Neuronal stem cell (in vitro differentiated cells): ENCODE measurements at regions not wholly inside any gene's neighbourhood (a gene's known extent, or its start where the extent isn't known, plus 50 kb on each side); places are given as distances from the start of the nearest gene placed in this dataset.

Source experiments
- DNase-seq: peaks from one replicate; pipeline ENCODE4 v3.0.0-alpha.2; 2013; ENCODE audit warnings: low spot score
- H2AFZ ChIP-seq: one replicate; pipeline ENCODE4 v1.6.1; 2013; ENCODE audit warnings: mild to moderate bottlenecking, low read length, inconsistent platforms
- H2AK5ac ChIP-seq: 2 replicates; pipeline ENCODE4 v1.6.1; 2013; ENCODE audit warnings: low read depth, mild to moderate bottlenecking, inconsistent platforms, low read length, moderate library complexity, mixed read lengths
- H2BK120ac ChIP-seq: 2 replicates; pipeline ENCODE4 v1.6.1; 2013; ENCODE audit warnings: low read depth, mild to moderate bottlenecking, inconsistent platforms, low read length, moderate library complexity, mixed read lengths
- H2BK12ac ChIP-seq: one replicate; pipeline ENCODE4 v1.6.1; 2013; ENCODE audit warnings: low read length, inconsistent platforms
- H2BK15ac ChIP-seq: 2 replicates; pipeline ENCODE4 v1.6.1; 2013; ENCODE audit warnings: mild to moderate bottlenecking, low read length, inconsistent platforms, mixed read lengths
- H2BK5ac ChIP-seq: one replicate; pipeline ENCODE4 v1.6.1; 2013; ENCODE audit warnings: inconsistent platforms, mild to moderate bottlenecking, low read length, moderate library complexity
- H3K14ac ChIP-seq: one replicate; pipeline ENCODE4 v1.6.1; 2013; ENCODE audit warnings: low read length, inconsistent platforms
- H3K18ac ChIP-seq: 2 replicates; pipeline ENCODE4 v1.6.1; 2013; ENCODE audit warnings: low read length, inconsistent platforms
- H3K23ac ChIP-seq: 2 replicates; pipeline ENCODE4 v1.6.1; 2013; ENCODE audit warnings: low read depth, mild to moderate bottlenecking, mixed read lengths, low read length, inconsistent platforms; ENCODE audit not compliant: poor library complexity
- H3K27ac ChIP-seq: replicated peaks from 3 replicates; pipeline ENCODE4 v1.5.1; 2013; ENCODE audit warnings: low read length, inconsistent platforms
- H3K27me3 ChIP-seq, 3 experiments: 2 replicates each; pipeline ENCODE4 v1.6.1; 2013; ENCODE audit warnings: low read length in 3 of 3, mild to moderate bottlenecking in 2 of 3, inconsistent platforms in 1 of 3, low read depth in 1 of 3, mixed read lengths in 1 of 3, moderate library complexity in 1 of 3; ENCODE audit not compliant: control insufficient read depth in 3 of 3, insufficient read depth in 3 of 3
- H3K36me3 ChIP-seq, 2 donors: replicated peaks in 1 of 2; 2 replicates each; pipeline ENCODE4 v1.6.1; 2013; ENCODE audit warnings: low read length in 2 of 2; ENCODE audit not compliant: control insufficient read depth in 2 of 2, insufficient read depth in 2 of 2
- H3K4ac ChIP-seq: 2 replicates; pipeline ENCODE4 v1.6.1; 2013; ENCODE audit warnings: inconsistent platforms, mild to moderate bottlenecking, low read length, moderate library complexity
- H3K4me1 ChIP-seq, 2 donors: 1 replicate in 1 of 2; 2 replicates in 1 of 2; pipeline ENCODE4 v1.6.1; 2013; ENCODE audit warnings: low read length in 2 of 2, low read depth in 1 of 2; ENCODE audit not compliant: control insufficient read depth in 2 of 2, insufficient read depth in 1 of 2
- H3K4me2 ChIP-seq: one replicate; pipeline ENCODE4 v1.6.1; 2013; ENCODE audit warnings: mild to moderate bottlenecking, low read length, inconsistent platforms; ENCODE audit not compliant: insufficient read depth, poor library complexity, severe bottlenecking
- H3K4me3 ChIP-seq, 2 donors: 2 replicates each; pipeline ENCODE4 v1.5.1; 2013; ENCODE audit warnings: low read length in 2 of 2, mild to moderate bottlenecking in 2 of 2, inconsistent platforms in 1 of 2, moderate library complexity in 1 of 2
- H3K79me1 ChIP-seq: one replicate; pipeline ENCODE4 v1.6.1; 2013; ENCODE audit warnings: low read depth, mild to moderate bottlenecking, inconsistent platforms, low read length, moderate library complexity
- H3K9ac ChIP-seq: one replicate; pipeline ENCODE4 v1.6.1; 2013; ENCODE audit warnings: mild to moderate bottlenecking, low read depth, low read length, inconsistent platforms; ENCODE audit not compliant: poor library complexity
- H3K9me3 ChIP-seq, 2 donors: replicated peaks in 1 of 2; 2 replicates each; pipeline versions ENCODE3 to v1.6.1; 2013; ENCODE audit warnings: low read length in 2 of 2, mild to moderate bottlenecking in 2 of 2, inconsistent platforms in 1 of 2, low read depth in 1 of 2, mixed read lengths in 1 of 2, moderate library complexity in 1 of 2; ENCODE audit not compliant: control insufficient read depth in 2 of 2, insufficient read depth in 1 of 2
- H4K8ac ChIP-seq: one replicate; pipeline ENCODE4 v1.6.1; 2013; ENCODE audit warnings: low read depth, mild to moderate bottlenecking, inconsistent platforms, low read length, moderate library complexity
- H4K91ac ChIP-seq: one replicate; pipeline ENCODE4 v1.6.1; 2013; ENCODE audit warnings: low read length, low read depth, mild to moderate bottlenecking, inconsistent platforms; ENCODE audit not compliant: poor library complexity
- WGBS, 2 donors: extraction: QIAGEN DNeasy Blood & Tissue Kit; methylation state at CpG; one replicate each; pipeline ENCODE4 v1.1.7; 2013; ENCODE audit warnings: missing lambda C conversion rate in 2 of 2, mixed read lengths in 1 of 2; ENCODE audit not compliant: insufficient read length in 2 of 2, insufficient replicate concordance in 1 of 2; ENCODE audit errors: extremely low coverage in 2 of 2; 5-methylcytosine and 5-hydroxymethylcytosine counted together

GRCh38 chr2:753123-753522, 75.9 kb upstream of the TMEM18 start:
- Histone ChIP-seq H3K18ac (no peak overlapping the region), H2AK5ac (no peak overlapping the region), H3K9ac (no peak overlapping the region), H2BK120ac (no peak overlapping the region), H3K27ac (no peak overlapping the region), H3K23ac (no peak overlapping the region), H3K4me1 (peaks cover 0 to 3% of the 10 kb centered on the region in 2 donors), H3K4ac (no peak overlapping the region), H2BK5ac (no peak overlapping the region), H3K27me3 (no peaks in the 10 kb centered on the region), H3K4me2 (no peak overlapping the region), H2BK15ac (no peak overlapping the region), H4K8ac (no peak overlapping the region), H4K91ac (no peak overlapping the region), H3K4me3 (no peak overlapping the region), H2AFZ (no peak overlapping the region), H3K79me1 (no peaks in the 10 kb centered on the region), H2BK12ac (no peak overlapping the region), H3K9me3 (no peaks in the 10 kb centered on the region), H3K36me3 (peaks cover 0 to 5% of the 10 kb centered on the region in 2 donors), H3K14ac (no peak overlapping the region)
- WGBS, 2 donors: no CpG with 5 or more reads among the region's 7 CpGs
- DNase-seq: no peak

GRCh38 chr2:751474-751873, 74.3 kb upstream of the TMEM18 start:
- Histone ChIP-seq H3K18ac (no peak overlapping the region), H3K4me2 (no peak overlapping the region), H2AK5ac (no peak overlapping the region), H3K14ac (no peak overlapping the region), H3K9ac (no peak overlapping the region), H2BK5ac (no peak overlapping the region), H2BK12ac (no peak overlapping the region), H3K36me3 (peaks cover 5 to 12% of the 10 kb centered on the region in 2 donors), H3K4ac (no peak overlapping the region), H3K23ac (no peak overlapping the region), H4K8ac (no peak overlapping the region), H2BK15ac (no peak overlapping the region), H3K79me1 (peaks cover 4% of the 10 kb centered on the region), H3K9me3 (peaks cover 0 to 3% of the 10 kb centered on the region in 2 donors), H3K4me3 (no peak overlapping the region), H2AFZ (peak overlapping the region; percentile 52), H4K91ac (no peak overlapping the region), H3K27ac (no peak overlapping the region), H3K27me3 (peaks cover 0 to 3% (median 0%) of the 10 kb centered on the region in 3 experiments), H2BK120ac (no peak overlapping the region), H3K4me1 (peaks cover 0 to 3% of the 10 kb centered on the region in 2 donors)
- DNase-seq: no peak
- WGBS, 2 donors: no CpG with 5 or more reads among the region's 10 CpGs

GRCh38 chr2:750628-751027, 73.4 kb upstream of the TMEM18 start:
- Histone ChIP-seq H2AFZ (no peak overlapping the region), H2AK5ac (no peak overlapping the region), H3K23ac (no peak overlapping the region), H3K9me3 (peaks cover 0 to 3% of the 10 kb centered on the region in 2 donors), H4K91ac (no peak overlapping the region), H3K36me3 (peaks cover 5 to 12% of the 10 kb centered on the region in 2 donors), H2BK120ac (no peak overlapping the region), H3K79me1 (peaks cover 4% of the 10 kb centered on the region), H3K4me2 (no peak overlapping the region), H2BK15ac (no peak overlapping the region), H3K27ac (no peak overlapping the region), H4K8ac (no peak overlapping the region), H3K14ac (no peak overlapping the region), H3K18ac (no peak overlapping the region), H2BK5ac (no peak overlapping the region), H3K27me3 (peaks cover 0 to 3% (median 0%) of the 10 kb centered on the region in 3 experiments), H3K4me1 (peaks cover 0 to 3% of the 10 kb centered on the region in 2 donors), H3K4me3 (no peak overlapping the region), H2BK12ac (no peak overlapping the region), H3K9ac (no peak overlapping the region), H3K4ac (no peak overlapping the region)
- no CpG with 5 or more reads among the region's 5 CpGs for WGBS, 2 donors
- no peak for DNase-seq

- H2BK15ac ChIP-seq: no peak overlapping the region
- peaks cover 5 to 12% of the 10 kb centered on the region in 2 donors for H3K36me3 ChIP-seq
- DNase-seq: no peak
- no peak overlapping the region for H2BK12ac ChIP-seq
- H3K18ac ChIP-seq: no peak overlapping the region
- H3K9me3 ChIP-seq: peaks cover 0 to 4% of the 10 kb centered on the region in 2 donors
- H2BK120ac ChIP-seq: no peak overlapping the region
- H2AFZ ChIP-seq: no peak overlapping the region
- H2AK5ac ChIP-seq: no peak overlapping the region
- H3K4me1 ChIP-seq: peaks cover 0 to 3% of the 10 kb centered on the region in 2 donors
- H3K4me3 ChIP-seq: peak overlapping the region in 1 of 2 donors; percentile 57
- no peak overlapping the region for H3K4ac ChIP-seq
- no peak overlapping the region for H4K8ac ChIP-seq
- H3K14ac ChIP-seq: no peak overlapping the region
- H3K23ac ChIP-seq: no peak overlapping the region
- peaks cover 4% of the 10 kb centered on the region for H3K79me1 ChIP-seq
- WGBS, 2 donors: no CpG with 5 or more reads among the region's 12 CpGs
- no peak overlapping the region for H2BK5ac ChIP-seq
- peaks cover 0 to 3% (median 0%) of the 10 kb centered on the region in 3 experiments for H3K27me3 ChIP-seq
- H3K9ac ChIP-seq: no peak overlapping the region
- no peak overlapping the region for H3K4me2 ChIP-seq
- H4K91ac ChIP-seq: peak overlapping the region; percentile 87
- no peak overlapping the region for H3K27ac ChIP-seq
Measured at GRCh38 chr2:747762-748351, 70.7 kb upstream of the TMEM18 start.
